HEK293 (cell line): ENCODE measurements at regions not wholly inside any gene's neighbourhood (a gene's known extent, or its start where the extent isn't known, plus 50 kb on each side); places are given as distances from the start of the nearest gene placed in this dataset.

Experiments
- KLF16 ChIP-seq: fragments of 450-650 bp; formaldehyde crosslinking; IDR thresholded peaks from 2 replicates; pipeline ENCODE4 v1.5.1; 2017; ENCODE audit warnings: missing biosample characterization, missing genetic modification characterization
- SCRT1 ChIP-seq: fragments of 450-650 bp; formaldehyde crosslinking; IDR thresholded peaks from 2 replicates; pipeline ENCODE4 v1.5.1; 2016; ENCODE audit warnings: missing biosample characterization, missing genetic modification characterization, borderline replicate concordance
- ZNF10 ChIP-seq: fragments of 450-650 bp; formaldehyde crosslinking; IDR thresholded peaks from 2 replicates; pipeline ENCODE4 v1.5.1; 2017; ENCODE audit warnings: missing biosample characterization, missing genetic modification characterization
- ZNF138 ChIP-seq: fragments of 450-650 bp; formaldehyde crosslinking; IDR thresholded peaks from 2 replicates; pipeline ENCODE4 v1.5.1; 2016; ENCODE audit warnings: missing biosample characterization, missing genetic modification characterization, borderline replicate concordance
- ZNF155 ChIP-seq: fragments of 450-650 bp; formaldehyde crosslinking; IDR thresholded peaks from 2 replicates; pipeline ENCODE4 v1.5.1; 2016; ENCODE audit warnings: missing biosample characterization, missing genetic modification characterization
- ZNF549 ChIP-seq: fragments of 450-650 bp; IDR thresholded peaks from 2 replicates; pipeline ENCODE4 v1.5.1; 2018; ENCODE audit warnings: missing biosample characterization, missing genetic modification characterization, mild to moderate bottlenecking, inconsistent platforms, moderate library complexity
- ZNF776 ChIP-seq: fragments of 450-650 bp; formaldehyde crosslinking; IDR thresholded peaks from 2 replicates; pipeline ENCODE4 v1.5.0; 2017; ENCODE audit warnings: missing biosample characterization, missing genetic modification characterization, borderline replicate concordance
- ZNF777 ChIP-seq: fragments of 450-650 bp; formaldehyde crosslinking; IDR thresholded peaks from 2 replicates; pipeline ENCODE4 v1.5.1; 2017; ENCODE audit warnings: missing biosample characterization, missing genetic modification characterization, borderline replicate concordance
- ZNF830 ChIP-seq: fragments of 450-650 bp; IDR thresholded peaks from 2 replicates; pipeline ENCODE4 v1.5.0; 2018; ENCODE audit warnings: missing biosample characterization, missing genetic modification characterization, low read depth, mild to moderate bottlenecking, moderate library complexity
- TF ChIP-seq, protein P1 (sequence below): fragments of 450-650 bp; formaldehyde crosslinking; IDR thresholded peaks from 2 replicates; pipeline ENCODE4 v1.5.1; 2016; ENCODE audit warnings: missing biosample characterization, missing genetic modification characterization
- TF ChIP-seq, protein P2 (sequence below): fragments of 450-650 bp; formaldehyde crosslinking; IDR thresholded peaks from 2 replicates; pipeline ENCODE4 v1.5.1; 2016; ENCODE audit warnings: missing biosample characterization, missing genetic modification characterization, low read depth
- TF ChIP-seq, protein P3 (sequence below): fragments of 450-650 bp; formaldehyde crosslinking; IDR thresholded peaks from 2 replicates; pipeline ENCODE4 v1.5.1; 2016; ENCODE audit warnings: missing biosample characterization, missing genetic modification characterization

DNA sequence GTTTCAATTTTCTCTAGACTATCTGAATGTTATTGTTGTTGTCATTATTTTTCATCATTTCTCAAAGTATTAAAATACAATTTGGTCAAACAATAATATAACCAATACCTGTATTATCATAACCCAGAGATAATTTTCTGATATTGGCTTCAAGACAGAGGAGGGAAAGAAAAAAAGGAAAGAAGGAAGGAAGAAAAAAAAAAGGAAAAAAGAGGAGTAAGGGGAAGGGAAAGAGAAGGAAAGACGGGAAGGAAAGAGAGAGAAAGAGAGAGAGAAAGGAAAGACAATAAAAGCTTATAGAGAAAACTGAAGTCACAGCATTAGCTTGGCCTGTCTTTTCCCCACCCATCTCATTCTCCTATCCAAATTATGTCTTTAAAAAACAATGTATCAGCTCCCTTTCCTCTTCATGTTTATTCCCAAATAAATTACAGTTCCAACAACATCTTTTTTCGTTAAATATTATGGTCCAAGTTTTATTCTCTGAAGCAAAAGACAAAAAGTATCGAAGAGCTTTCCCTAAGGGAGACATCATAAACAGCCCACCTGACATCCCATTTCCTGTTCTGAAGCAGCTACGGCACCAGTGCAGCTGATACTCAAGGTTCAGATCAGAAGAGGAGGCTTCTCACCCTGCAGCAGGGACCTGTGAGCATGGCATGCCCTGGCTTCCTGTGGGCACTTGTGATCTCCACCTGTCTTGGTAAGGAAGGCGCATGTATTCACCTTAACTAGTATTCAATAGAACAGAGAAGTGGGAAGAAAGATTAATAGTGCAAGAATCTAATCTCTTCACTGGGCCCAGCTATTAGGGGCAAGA lies 308.3 kb downstream of the DAD1 start:
- TF ChIP-seq ZNF830 (tag by site-specific recombination), result no peak
- TF ChIP-seq, protein P1, sequence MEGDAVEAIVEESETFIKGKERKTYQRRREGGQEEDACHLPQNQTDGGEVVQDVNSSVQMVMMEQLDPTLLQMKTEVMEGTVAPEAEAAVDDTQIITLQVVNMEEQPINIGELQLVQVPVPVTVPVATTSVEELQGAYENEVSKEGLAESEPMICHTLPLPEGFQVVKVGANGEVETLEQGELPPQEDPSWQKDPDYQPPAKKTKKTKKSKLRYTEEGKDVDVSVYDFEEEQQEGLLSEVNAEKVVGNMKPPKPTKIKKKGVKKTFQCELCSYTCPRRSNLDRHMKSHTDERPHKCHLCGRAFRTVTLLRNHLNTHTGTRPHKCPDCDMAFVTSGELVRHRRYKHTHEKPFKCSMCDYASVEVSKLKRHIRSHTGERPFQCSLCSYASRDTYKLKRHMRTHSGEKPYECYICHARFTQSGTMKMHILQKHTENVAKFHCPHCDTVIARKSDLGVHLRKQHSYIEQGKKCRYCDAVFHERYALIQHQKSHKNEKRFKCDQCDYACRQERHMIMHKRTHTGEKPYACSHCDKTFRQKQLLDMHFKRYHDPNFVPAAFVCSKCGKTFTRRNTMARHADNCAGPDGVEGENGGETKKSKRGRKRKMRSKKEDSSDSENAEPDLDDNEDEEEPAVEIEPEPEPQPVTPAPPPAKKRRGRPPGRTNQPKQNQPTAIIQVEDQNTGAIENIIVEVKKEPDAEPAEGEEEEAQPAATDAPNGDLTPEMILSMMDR (tag by site-specific recombination), result no peak
- no peak for TF ChIP-seq ZNF549
- no peak for TF ChIP-seq ZNF777
- TF ChIP-seq ZNF776 (tag by site-specific recombination), result no peak
- no peak for TF ChIP-seq ZNF10 (tag by site-specific recombination)
- TF ChIP-seq, protein P2, sequence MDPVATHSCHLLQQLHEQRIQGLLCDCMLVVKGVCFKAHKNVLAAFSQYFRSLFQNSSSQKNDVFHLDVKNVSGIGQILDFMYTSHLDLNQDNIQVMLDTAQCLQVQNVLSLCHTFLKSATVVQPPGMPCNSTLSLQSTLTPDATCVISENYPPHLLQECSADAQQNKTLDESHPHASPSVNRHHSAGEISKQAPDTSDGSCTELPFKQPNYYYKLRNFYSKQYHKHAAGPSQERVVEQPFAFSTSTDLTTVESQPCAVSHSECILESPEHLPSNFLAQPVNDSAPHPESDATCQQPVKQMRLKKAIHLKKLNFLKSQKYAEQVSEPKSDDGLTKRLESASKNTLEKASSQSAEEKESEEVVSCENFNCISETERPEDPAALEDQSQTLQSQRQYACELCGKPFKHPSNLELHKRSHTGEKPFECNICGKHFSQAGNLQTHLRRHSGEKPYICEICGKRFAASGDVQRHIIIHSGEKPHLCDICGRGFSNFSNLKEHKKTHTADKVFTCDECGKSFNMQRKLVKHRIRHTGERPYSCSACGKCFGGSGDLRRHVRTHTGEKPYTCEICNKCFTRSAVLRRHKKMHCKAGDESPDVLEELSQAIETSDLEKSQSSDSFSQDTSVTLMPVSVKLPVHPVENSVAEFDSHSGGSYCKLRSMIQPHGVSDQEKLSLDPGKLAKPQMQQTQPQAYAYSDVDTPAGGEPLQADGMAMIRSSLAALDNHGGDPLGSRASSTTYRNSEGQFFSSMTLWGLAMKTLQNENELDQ (tag by site-specific recombination), result no peak
- no peak for TF ChIP-seq KLF16 (tag by site-specific recombination)
- no peak for TF ChIP-seq ZNF155 (tag by site-specific recombination)
- TF ChIP-seq, protein P3, sequence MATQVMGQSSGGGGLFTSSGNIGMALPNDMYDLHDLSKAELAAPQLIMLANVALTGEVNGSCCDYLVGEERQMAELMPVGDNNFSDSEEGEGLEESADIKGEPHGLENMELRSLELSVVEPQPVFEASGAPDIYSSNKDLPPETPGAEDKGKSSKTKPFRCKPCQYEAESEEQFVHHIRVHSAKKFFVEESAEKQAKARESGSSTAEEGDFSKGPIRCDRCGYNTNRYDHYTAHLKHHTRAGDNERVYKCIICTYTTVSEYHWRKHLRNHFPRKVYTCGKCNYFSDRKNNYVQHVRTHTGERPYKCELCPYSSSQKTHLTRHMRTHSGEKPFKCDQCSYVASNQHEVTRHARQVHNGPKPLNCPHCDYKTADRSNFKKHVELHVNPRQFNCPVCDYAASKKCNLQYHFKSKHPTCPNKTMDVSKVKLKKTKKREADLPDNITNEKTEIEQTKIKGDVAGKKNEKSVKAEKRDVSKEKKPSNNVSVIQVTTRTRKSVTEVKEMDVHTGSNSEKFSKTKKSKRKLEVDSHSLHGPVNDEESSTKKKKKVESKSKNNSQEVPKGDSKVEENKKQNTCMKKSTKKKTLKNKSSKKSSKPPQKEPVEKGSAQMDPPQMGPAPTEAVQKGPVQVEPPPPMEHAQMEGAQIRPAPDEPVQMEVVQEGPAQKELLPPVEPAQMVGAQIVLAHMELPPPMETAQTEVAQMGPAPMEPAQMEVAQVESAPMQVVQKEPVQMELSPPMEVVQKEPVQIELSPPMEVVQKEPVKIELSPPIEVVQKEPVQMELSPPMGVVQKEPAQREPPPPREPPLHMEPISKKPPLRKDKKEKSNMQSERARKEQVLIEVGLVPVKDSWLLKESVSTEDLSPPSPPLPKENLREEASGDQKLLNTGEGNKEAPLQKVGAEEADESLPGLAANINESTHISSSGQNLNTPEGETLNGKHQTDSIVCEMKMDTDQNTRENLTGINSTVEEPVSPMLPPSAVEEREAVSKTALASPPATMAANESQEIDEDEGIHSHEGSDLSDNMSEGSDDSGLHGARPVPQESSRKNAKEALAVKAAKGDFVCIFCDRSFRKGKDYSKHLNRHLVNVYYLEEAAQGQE (tag by site-specific recombination), result no peak
- TF ChIP-seq SCRT1 (tag by site-specific recombination), result no peak
- no peak for TF ChIP-seq ZNF138 (tag by site-specific recombination)
